Limb (tissue), 2 donors: ENCODE measurements at regions not wholly inside any gene's neighbourhood (a gene's known extent, or its start where the extent isn't known, plus 50 kb on each side); places are given as distances from the start of the nearest gene placed in this dataset.

Experiments
- DNase-seq, 2 donors: peaks; one replicate each; pipeline ENCODE4 v3.0.0-alpha.2; 2016; ENCODE audit errors: extremely low spot score in 2 of 2

GRCh38 chr2:225156853-225157451 is 114.7 kb upstream of the DOCK10 start:
- DNase-seq = no peak

- DNase-seq = no peak
Observed at GRCh38 chr2:225140723-225141122, 98.5 kb upstream of the DOCK10 start.

GRCh38 chr2:225137971-225138370 is 95.7 kb upstream of the DOCK10 start:
- no peak for DNase-seq

GRCh38 chr2:225136552-225136951 is 94.3 kb upstream of the DOCK10 start:
- DNase-seq = no peak

- DNase-seq = no peak
Observed at GRCh38 chr2:225131898-225132297, 89.6 kb upstream of the DOCK10 start.

- DNase-seq = no peak
Observed at GRCh38 chr2:225130093-225130492, 87.8 kb upstream of the DOCK10 start.

- no peak for DNase-seq
Observed at GRCh38 chr2:225124311-225125017, 82.2 kb upstream of the DOCK10 start.

- DNase-seq = peak in 1 of 2 donors; percentile 38
Observed at GRCh38 chr2:225122583-225123486, 80.6 kb upstream of the DOCK10 start.

GRCh38 chr2:225122007-225122406 is 79.7 kb upstream of the DOCK10 start:
- DNase-seq = no peak

- DNase-seq = no peak
Observed at GRCh38 chr2:225120186-225120585, 77.9 kb upstream of the DOCK10 start.

GRCh38 chr2:225117051-225117716 is 74.9 kb upstream of the DOCK10 start:
- no peak for DNase-seq

- DNase-seq = no peak
Observed at GRCh38 chr2:225114786-225115323, 72.6 kb upstream of the DOCK10 start.

- peak in 1 of 2 donors; percentile 42 for DNase-seq
Observed at GRCh38 chr2:225113371-225114015, 71.2 kb upstream of the DOCK10 start.

- no peak for DNase-seq
Observed at GRCh38 chr2:225112362-225113126, 70.3 kb upstream of the DOCK10 start.

GRCh38 chr2:225108805-225109204 is 66.5 kb upstream of the DOCK10 start:
- no peak for DNase-seq

GRCh38 chr2:225104971-225105370 is 62.7 kb upstream of the DOCK10 start:
- no peak for DNase-seq

- no peak for DNase-seq
Observed at GRCh38 chr2:225104321-225104720, 62.1 kb upstream of the DOCK10 start.

GRCh38 chr2:225103737-225104141 is 61.5 kb upstream of the DOCK10 start:
- DNase-seq = no peak

- no peak for DNase-seq
Observed at GRCh38 chr2:225100856-225101294, 58.6 kb upstream of the DOCK10 start.

- DNase-seq = no peak
Observed at GRCh38 chr2:225100269-225100668, 58.0 kb upstream of the DOCK10 start.
